MM.1S (cell line): ENCODE measurements at regions not wholly inside any gene's neighbourhood (a gene's known extent, or its start where the extent isn't known, plus 50 kb on each side); places are given as distances from the start of the nearest gene placed in this dataset.

Source experiments
- DNase-seq: peaks from one replicate; pipeline ENCODE4 v3.0.0-alpha.2; 2015
- H2AFZ ChIP-seq: fragments of 300-600 bp; sonication (generic); 2 replicates; pipeline ENCODE4 v1.6.0; 2016; ENCODE audit warnings: antibody characterized with exemption, low read length
- H3F3A ChIP-seq: fragments of 300-600 bp; sonication (generic); 2 replicates; pipeline ENCODE4 v1.6.1; 2016; ENCODE audit warnings: mild to moderate bottlenecking, antibody characterized with exemption, low read length, moderate library complexity, mixed read lengths; ENCODE audit not compliant: insufficient read depth
- H3K27ac ChIP-seq: fragments of 300-600 bp; sonication (generic); 2 replicates; pipeline ENCODE4 v1.5.1; 2016; ENCODE audit warnings: mild to moderate bottlenecking, low read length
- H3K27me3 ChIP-seq: fragments of 300-600 bp; sonication (generic); replicated peaks from 2 replicates; pipeline ENCODE4 v1.6.0; 2016; ENCODE audit warnings: low read length; ENCODE audit not compliant: insufficient read depth
- H3K36me3 ChIP-seq: fragments of 300-600 bp; sonication (generic); replicated peaks from 2 replicates; pipeline ENCODE4 v1.6.1; 2016; ENCODE audit warnings: mild to moderate bottlenecking, low read length, mixed read lengths; ENCODE audit not compliant: insufficient read depth
- H3K4me1 ChIP-seq: fragments of 300-600 bp; sonication (generic); 2 replicates; pipeline ENCODE4 v1.6.1; 2016; ENCODE audit warnings: low read length, mixed read lengths
- H3K4me2 ChIP-seq: fragments of 300-600 bp; sonication (generic); 2 replicates; pipeline ENCODE4 v1.6.0; 2016; ENCODE audit warnings: low read depth, low read length
- H3K4me3 ChIP-seq: fragments of 300-600 bp; sonication (generic); 2 replicates; pipeline ENCODE4 v1.5.1; 2016; ENCODE audit warnings: low read length, mixed read lengths
- H3K79me2 ChIP-seq: fragments of 300-600 bp; sonication (generic); 2 replicates; pipeline ENCODE4 v1.6.1; 2016; ENCODE audit warnings: mixed run types, low read length, mixed read lengths
- H3K9ac ChIP-seq: fragments of 300-600 bp; sonication (generic); 2 replicates; pipeline ENCODE4 v1.6.1; 2016; ENCODE audit warnings: low read length, mixed read lengths
- H3K9me2 ChIP-seq: fragments of 300-600 bp; sonication (generic); replicated peaks from 2 replicates; pipeline ENCODE4 v1.6.1; 2016; ENCODE audit warnings: mild to moderate bottlenecking, low read length, mixed read lengths; ENCODE audit not compliant: insufficient read depth
- H3K9me3 ChIP-seq: fragments of 300-600 bp; sonication (generic); replicated peaks from 2 replicates; pipeline ENCODE4 v1.6.1; 2016; ENCODE audit warnings: mild to moderate bottlenecking, low read length, mixed read lengths; ENCODE audit not compliant: insufficient read depth
- H4K20me1 ChIP-seq: fragments of 300-600 bp; sonication (generic); 2 replicates; pipeline ENCODE4 v1.6.1; 2016; ENCODE audit warnings: mild to moderate bottlenecking, low read length, moderate library complexity, mixed read lengths; ENCODE audit not compliant: insufficient read depth
- EZH2 ChIP-seq: fragments of 300-600 bp; sonication (generic); optimal IDR thresholded peaks from 2 replicates; pipeline ENCODE3; 2017; ENCODE audit warnings: low read depth, mild to moderate bottlenecking, antibody characterized with exemption, low read length, mixed read lengths
- EZH2phosphoT487 ChIP-seq: fragments of 300-600 bp; sonication (generic); IDR thresholded peaks from 2 replicates; pipeline ENCODE4 v1.6.1; 2018; ENCODE audit warnings: antibody characterized with exemption, low read length
- TF ChIP-seq, protein P1 (sequence below): fragments of 300-600 bp; sonication (generic); IDR thresholded peaks from 2 replicates; pipeline ENCODE4 v1.5.1; 2016; ENCODE audit warnings: antibody characterized with exemption, low read length, mixed read lengths

DNA sequence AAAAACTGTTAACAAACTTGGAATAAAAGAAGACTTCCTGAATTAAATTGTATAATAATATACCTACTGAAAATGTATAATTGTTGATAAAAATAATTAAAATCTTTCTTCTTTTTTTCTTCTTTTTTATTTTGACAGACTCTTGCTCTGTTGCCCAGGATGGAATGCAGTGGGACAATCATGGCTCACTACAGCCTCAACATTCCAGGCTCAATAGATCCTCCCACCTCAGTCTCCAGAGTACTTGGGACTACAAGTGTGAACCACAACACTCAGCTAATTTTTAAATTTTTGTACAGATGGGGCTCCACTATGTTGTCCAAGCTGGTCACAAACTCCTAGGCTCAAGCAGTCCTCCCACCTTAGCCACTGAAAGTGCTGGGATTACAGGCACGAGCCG is 1063.8 kb upstream of the CNTN5 start:
- Histone ChIP-seq H3K27ac (no peak overlapping the region), H3K9me3 (no peaks in the 10 kb centered on the region), H3K4me2 (no peak overlapping the region), H3K4me3 (no peak overlapping the region), H3K27me3 (no peaks in the 10 kb centered on the region), H3F3A (no peaks in the 10 kb centered on the region), H4K20me1 (no peaks in the 10 kb centered on the region), H3K36me3 (no peaks in the 10 kb centered on the region), H3K9ac (no peak overlapping the region), H3K79me2 (no peaks in the 10 kb centered on the region), H3K4me1 (no peaks in the 10 kb centered on the region), H2AFZ (no peak overlapping the region), H3K9me2 (no peaks in the 10 kb centered on the region)
- no peak for DNase-seq
- TF ChIP-seq EZH2 (no peak), EZH2phosphoT487 (no peak)
- TF ChIP-seq, protein P1, sequence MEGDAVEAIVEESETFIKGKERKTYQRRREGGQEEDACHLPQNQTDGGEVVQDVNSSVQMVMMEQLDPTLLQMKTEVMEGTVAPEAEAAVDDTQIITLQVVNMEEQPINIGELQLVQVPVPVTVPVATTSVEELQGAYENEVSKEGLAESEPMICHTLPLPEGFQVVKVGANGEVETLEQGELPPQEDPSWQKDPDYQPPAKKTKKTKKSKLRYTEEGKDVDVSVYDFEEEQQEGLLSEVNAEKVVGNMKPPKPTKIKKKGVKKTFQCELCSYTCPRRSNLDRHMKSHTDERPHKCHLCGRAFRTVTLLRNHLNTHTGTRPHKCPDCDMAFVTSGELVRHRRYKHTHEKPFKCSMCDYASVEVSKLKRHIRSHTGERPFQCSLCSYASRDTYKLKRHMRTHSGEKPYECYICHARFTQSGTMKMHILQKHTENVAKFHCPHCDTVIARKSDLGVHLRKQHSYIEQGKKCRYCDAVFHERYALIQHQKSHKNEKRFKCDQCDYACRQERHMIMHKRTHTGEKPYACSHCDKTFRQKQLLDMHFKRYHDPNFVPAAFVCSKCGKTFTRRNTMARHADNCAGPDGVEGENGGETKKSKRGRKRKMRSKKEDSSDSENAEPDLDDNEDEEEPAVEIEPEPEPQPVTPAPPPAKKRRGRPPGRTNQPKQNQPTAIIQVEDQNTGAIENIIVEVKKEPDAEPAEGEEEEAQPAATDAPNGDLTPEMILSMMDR, result no peak

DNA sequence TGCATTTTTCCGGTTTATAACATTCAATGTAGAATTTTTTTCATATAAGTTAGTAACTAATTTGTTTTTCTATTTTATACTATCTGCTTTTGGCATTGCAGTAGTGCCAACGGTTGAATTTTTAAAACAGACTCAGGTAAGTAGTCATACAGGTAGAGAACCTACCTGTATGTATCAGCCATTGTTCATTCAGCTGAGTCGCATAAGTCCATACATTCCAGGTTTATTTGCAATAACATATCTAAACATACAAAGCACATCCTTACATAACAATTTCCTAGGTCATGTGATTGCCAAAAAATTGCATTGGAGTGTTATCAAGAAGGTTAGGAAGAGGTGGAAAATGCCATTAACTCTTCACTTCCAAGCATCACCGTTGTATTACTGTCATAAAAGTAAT is 1059.3 kb upstream of the CNTN5 start:
- no peak for DNase-seq
- Histone ChIP-seq H3K4me3 (no peak overlapping the region), H3K4me1 (no peaks in the 10 kb centered on the region), H3K27ac (no peak overlapping the region), H2AFZ (no peak overlapping the region), H4K20me1 (no peaks in the 10 kb centered on the region), H3K79me2 (no peaks in the 10 kb centered on the region), H3K36me3 (no peaks in the 10 kb centered on the region), H3K9me2 (no peaks in the 10 kb centered on the region), H3K9ac (no peak overlapping the region), H3K4me2 (no peak overlapping the region), H3F3A (no peaks in the 10 kb centered on the region), H3K9me3 (no peaks in the 10 kb centered on the region), H3K27me3 (no peaks in the 10 kb centered on the region)
- TF ChIP-seq, protein P1, result no peak
- TF ChIP-seq EZH2, result no peak
- no peak for TF ChIP-seq EZH2phosphoT487

DNA sequence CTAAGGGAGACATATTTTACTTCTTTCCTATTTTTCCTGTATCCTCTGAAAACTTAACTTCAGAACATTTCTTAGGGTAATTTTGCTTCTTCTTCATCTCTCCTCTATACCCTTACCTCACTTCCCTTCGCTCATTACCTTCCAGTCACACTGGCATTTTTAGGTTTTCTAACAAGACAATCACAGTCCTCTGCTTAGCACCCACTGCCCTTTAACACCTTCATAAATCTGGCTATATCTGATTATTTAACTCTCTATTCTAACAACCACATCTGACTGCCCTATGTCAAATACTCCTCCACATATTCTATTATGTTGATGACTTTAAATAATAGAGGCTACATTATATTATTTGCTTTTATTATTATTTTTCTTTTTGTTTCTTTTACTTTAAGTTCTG is 1058.0 kb upstream of the CNTN5 start:
- Histone ChIP-seq H3K9me3 (no peaks in the 10 kb centered on the region), H3K36me3 (no peaks in the 10 kb centered on the region), H3K79me2 (no peaks in the 10 kb centered on the region), H3K27me3 (no peaks in the 10 kb centered on the region), H3K27ac (no peak overlapping the region), H3K4me1 (no peaks in the 10 kb centered on the region), H4K20me1 (no peaks in the 10 kb centered on the region), H2AFZ (no peak overlapping the region), H3F3A (no peaks in the 10 kb centered on the region), H3K4me3 (no peak overlapping the region), H3K9me2 (no peaks in the 10 kb centered on the region), H3K4me2 (no peak overlapping the region), H3K9ac (no peak overlapping the region)
- DNase-seq, result no peak
- TF ChIP-seq EZH2phosphoT487 (no peak), EZH2 (no peak)
- TF ChIP-seq, protein P1, result no peak
